GM12872 (cell line): ENCODE measurements at regions not wholly inside any gene's neighbourhood (a gene's known extent, or its start where the extent isn't known, plus 50 kb on each side); places are given as distances from the start of the nearest gene placed in this dataset.

Source experiments
- TF ChIP-seq, protein P1 (sequence below): IDR thresholded peaks from 3 replicates; pipeline ENCODE4 v1.5.1; 2011; ENCODE audit warnings: low read depth, mild to moderate bottlenecking, low read length, moderate library complexity; ENCODE audit not compliant: insufficient read depth

DNA sequence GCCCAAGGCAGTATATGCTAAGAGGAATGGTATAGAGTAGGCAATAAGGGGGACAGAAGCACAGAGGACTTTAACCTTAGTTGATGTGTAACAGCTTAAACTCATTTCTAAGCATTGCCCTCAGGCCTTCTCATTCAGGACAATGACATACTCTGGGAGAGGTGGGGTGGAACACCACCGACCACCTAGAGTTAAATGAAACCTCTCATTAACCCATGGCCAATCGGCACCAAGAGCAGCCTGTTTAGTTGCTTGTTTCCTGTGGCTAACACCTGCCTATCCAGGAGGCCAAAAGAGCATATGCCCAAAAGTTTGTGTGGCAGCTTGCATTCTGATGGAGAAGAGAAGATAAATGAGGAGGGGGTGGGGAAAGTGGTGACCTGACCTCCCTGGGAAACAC is 50.0 kb downstream of the PABIR2 start:
- TF ChIP-seq, protein P1, sequence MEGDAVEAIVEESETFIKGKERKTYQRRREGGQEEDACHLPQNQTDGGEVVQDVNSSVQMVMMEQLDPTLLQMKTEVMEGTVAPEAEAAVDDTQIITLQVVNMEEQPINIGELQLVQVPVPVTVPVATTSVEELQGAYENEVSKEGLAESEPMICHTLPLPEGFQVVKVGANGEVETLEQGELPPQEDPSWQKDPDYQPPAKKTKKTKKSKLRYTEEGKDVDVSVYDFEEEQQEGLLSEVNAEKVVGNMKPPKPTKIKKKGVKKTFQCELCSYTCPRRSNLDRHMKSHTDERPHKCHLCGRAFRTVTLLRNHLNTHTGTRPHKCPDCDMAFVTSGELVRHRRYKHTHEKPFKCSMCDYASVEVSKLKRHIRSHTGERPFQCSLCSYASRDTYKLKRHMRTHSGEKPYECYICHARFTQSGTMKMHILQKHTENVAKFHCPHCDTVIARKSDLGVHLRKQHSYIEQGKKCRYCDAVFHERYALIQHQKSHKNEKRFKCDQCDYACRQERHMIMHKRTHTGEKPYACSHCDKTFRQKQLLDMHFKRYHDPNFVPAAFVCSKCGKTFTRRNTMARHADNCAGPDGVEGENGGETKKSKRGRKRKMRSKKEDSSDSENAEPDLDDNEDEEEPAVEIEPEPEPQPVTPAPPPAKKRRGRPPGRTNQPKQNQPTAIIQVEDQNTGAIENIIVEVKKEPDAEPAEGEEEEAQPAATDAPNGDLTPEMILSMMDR, result no peak

DNA sequence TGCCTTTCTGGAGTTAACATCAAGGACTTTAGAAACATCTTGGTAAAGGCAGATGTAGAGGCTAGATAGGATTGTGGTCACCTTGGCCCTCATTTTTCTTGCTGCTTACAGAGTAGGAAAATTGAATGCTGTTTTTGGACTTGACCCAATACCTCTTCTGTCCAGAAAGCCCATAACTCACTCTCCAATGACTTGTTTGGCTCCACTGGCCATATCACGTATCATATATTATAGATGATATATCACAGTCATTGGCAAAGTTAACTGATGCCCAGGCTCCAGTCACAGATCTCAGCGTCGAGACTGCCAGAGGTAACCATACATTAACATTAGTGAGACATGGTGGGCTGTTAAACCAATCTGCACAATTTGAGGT is 50.6 kb downstream of the PABIR2 start:
- TF ChIP-seq, protein P1, result no peak

DNA sequence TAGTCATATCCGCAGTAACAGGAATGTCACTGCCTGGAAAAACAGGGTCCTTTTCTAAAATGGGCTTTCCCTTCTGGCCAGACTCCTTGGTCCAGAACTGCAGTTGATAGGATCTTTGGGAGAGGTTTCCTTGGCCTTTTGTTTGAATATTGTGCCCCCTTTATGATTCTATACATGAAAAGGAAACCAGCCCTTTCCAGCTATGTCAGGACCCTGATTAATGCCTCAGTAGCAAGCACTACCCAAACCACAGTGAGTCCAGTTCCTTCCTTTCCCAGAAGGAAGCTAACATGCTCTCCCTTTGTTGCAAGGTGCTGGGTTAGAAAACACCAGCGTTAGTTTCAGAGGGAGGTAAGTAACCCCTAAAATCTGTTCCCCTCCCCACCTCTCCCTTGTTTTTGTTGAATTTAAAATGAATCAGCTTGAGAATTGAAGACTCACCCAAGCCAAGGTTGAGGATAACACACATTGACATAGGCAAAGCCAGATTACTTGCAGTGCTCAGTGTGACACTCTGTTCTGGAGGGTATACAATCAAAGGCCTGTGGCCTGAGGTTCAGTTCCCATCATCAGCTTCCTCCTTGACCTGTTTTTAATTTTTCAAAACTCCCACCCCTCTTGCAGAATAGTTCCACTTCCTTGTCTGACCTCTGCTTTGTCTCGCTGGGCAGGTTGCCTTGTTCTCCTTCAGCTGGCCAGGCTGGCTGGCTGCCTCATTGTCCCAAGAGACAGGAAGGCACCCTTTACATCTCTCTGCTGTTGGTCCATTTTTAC is 51.2 kb downstream of the PABIR2 start:
- TF ChIP-seq, protein P1, result no peak

DNA sequence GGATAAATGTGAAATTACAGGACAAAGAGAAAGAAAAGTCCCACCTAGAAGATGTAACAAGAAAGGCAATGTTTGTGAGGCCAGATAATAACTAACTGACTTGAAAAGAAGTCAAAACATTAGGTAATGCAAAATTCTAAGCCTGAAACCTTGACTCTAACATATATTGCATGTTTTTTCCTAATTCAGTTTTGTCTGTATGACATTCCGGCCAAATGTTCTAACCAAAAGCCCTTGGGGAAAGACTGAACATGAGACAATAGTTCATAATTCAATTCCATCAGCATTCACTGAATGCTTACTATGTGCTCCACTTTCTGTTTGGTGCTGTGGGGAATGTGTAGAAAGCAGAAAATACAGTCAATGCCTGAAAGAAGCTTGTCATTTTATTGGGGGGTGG is 53.9 kb downstream of the PABIR2 start:
- TF ChIP-seq, protein P1, result no peak

DNA sequence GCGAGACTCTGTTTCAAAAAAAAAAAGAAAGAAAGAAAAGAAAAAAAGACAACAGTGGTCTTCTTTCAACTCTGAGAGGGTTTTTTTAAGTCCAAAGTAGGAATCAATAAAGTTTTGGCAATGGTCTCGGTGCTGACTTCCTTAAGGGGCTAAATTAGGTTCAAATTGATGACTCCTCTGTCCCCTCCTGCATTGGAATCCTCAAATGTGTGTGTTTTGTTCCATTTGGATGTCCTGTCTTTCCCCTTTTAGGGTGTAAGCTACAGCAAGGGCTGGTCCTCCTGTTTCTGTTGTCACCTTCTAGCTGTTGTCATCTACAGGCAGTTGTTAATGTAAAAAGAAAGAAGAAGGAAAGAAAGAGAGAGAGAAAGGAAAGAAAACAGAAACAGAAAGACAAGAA is 54.4 kb downstream of the PABIR2 start:
- TF ChIP-seq, protein P1, result no peak

DNA sequence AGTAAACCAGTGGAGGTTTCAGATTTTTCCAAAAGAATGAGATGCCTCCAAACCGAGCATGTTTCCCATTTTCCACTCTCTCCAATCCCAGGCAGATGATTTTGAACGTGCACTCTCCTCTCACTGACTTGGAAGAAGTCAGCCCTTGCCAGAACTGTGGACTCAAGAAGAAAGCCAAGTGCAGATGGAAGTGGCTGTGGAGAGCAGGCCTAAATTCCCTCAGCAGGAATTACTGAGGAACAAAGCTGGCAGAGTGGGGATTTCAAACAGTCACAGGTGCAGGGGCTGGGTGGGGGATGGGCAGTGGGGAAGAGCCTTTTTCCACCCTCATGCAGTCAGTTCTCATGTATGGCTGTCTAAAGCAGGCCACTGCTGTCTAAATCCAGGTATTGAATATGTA is 55.3 kb downstream of the PABIR2 start:
- TF ChIP-seq, protein P1, result no peak

DNA sequence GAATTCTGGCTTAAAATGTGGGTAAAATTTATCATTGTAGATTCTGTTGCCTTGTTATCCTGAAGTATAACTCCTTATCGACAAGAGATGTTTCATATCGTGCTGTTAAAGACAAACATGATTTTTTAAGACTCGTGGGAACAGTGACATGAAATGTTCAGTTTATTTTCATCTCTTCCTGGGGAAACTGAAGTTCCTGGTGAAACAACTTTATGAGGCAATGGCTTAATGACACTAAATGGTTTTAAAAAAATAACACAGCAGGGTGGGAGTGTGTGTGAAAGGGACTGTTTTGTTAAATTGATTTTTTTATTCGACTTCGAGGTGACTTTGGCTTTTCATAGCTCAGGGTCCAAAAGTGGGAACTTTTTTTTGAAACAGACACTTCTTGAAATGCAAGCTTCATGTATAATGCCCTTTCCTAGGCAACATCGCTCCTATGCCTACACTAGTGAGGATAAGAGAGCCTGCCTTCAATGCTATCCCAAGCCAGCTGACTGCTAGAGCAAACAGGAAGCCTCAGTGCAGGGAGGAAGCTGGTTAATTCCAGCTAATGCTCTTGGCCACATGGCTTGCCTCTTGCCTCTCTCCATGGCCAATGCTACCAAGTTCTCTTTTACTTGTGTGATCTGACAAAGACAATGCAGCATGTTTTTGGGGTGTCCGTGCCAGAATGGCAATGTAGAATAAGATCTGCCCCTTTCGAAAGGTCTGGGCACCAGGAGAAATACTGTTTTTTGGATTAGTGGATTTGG is 57.8 kb downstream of the PABIR2 start:
- TF ChIP-seq, protein P1, result no peak
